Subcutaneous abdominal adipose tissue (tissue), 5 donors: ENCODE measurements at regions not wholly inside any gene's neighbourhood (a gene's known extent, or its start where the extent isn't known, plus 50 kb on each side); places are given as distances from the start of the nearest gene placed in this dataset.
"Not testable (repeated sequence)": the region's sequence is repeated elsewhere in the genome, so short reads cannot be mapped to it uniquely, and the experiment has no call there.

ENCODE experiments used
- H3K27ac ChIP-seq: one replicate; pipeline ENCODE4 v1.7.0; 2013; ENCODE audit warnings: low read depth, mild to moderate bottlenecking, inconsistent platforms, low read length, moderate library complexity
- H3K27me3 ChIP-seq, 5 donors: one replicate each; pipeline ENCODE4 v1.7.0; 2013; ENCODE audit warnings: low read length in 5 of 5, inconsistent platforms in 1 of 5; ENCODE audit not compliant: control insufficient read depth in 5 of 5, insufficient read depth in 4 of 5
- H3K36me3 ChIP-seq, 5 donors: one replicate each; pipeline ENCODE4 v1.7.0; 2013; ENCODE audit warnings: low read length in 5 of 5; ENCODE audit not compliant: control insufficient read depth in 5 of 5, insufficient read depth in 5 of 5
- H3K4me1 ChIP-seq, 5 donors: one replicate each; pipeline ENCODE4 v1.7.0; 2013; ENCODE audit warnings: low read length in 5 of 5, mild to moderate bottlenecking in 3 of 5, moderate library complexity in 1 of 5; ENCODE audit not compliant: control insufficient read depth in 5 of 5, insufficient read depth in 5 of 5
- H3K4me3 ChIP-seq, 5 donors: one replicate each; pipeline ENCODE4 v1.7.0; 2013; ENCODE audit warnings: low read length in 5 of 5, low read depth in 1 of 5
- H3K9ac ChIP-seq, 5 donors: one replicate each; pipeline ENCODE4 v1.7.0; 2013; ENCODE audit warnings: low read length in 5 of 5, mild to moderate bottlenecking in 4 of 5, moderate library complexity in 3 of 5
- H3K9me3 ChIP-seq, 5 donors: one replicate each; pipeline ENCODE4 v1.7.0; 2013; ENCODE audit warnings: low read length in 5 of 5; ENCODE audit not compliant: control insufficient read depth in 5 of 5
- donor health status: healthy.
- donor health status: healthy.
- donor health status: healthy.
- donor health status: healthy.
- donor health status: healthy.

- not testable (repeated sequence) for H3K4me3 ChIP-seq, H3K9ac ChIP-seq, H3K27ac ChIP-seq, H3K27me3 ChIP-seq, H3K9me3 ChIP-seq, H3K4me1 ChIP-seq, H3K36me3 ChIP-seq
Observed at GRCh38 chr9:28524309-28524708, 951.0 kb upstream of the C9orf72 start.

GRCh38 chr9:28528049-28528448 lies 954.8 kb upstream of the C9orf72 start:
- no peaks in the 10 kb centered on the region for H3K4me1 ChIP-seq
- H3K27me3 ChIP-seq, result no peaks in the 10 kb centered on the region
- no peaks in the 10 kb centered on the region for H3K36me3 ChIP-seq
- no peaks in the 10 kb centered on the region for H3K9me3 ChIP-seq
- H3K4me3 ChIP-seq, result no peak overlapping the region
- H3K27ac ChIP-seq, result no peak overlapping the region
- H3K9ac ChIP-seq, result no peak overlapping the region

GRCh38 chr9:28538132-28538531 lies 964.9 kb upstream of the C9orf72 start:
- no peak overlapping the region for H3K9ac ChIP-seq
- no peaks in the 10 kb centered on the region for H3K36me3 ChIP-seq
- H3K4me1 ChIP-seq, result no peaks in the 10 kb centered on the region
- H3K27ac ChIP-seq, result no peak overlapping the region
- H3K27me3 ChIP-seq, result no peaks in the 10 kb centered on the region
- H3K4me3 ChIP-seq, result no peak overlapping the region
- no peaks in the 10 kb centered on the region for H3K9me3 ChIP-seq

GRCh38 chr9:28539434-28540070 lies 966.3 kb upstream of the C9orf72 start:
- Histone ChIP-seq H3K9ac (no peak overlapping the region), H3K27me3 (no peaks in the 10 kb centered on the region), H3K4me3 (no peak overlapping the region), H3K36me3 (no peaks in the 10 kb centered on the region), H3K4me1 (no peaks in the 10 kb centered on the region), H3K27ac (no peak overlapping the region), H3K9me3 (no peaks in the 10 kb centered on the region)

- Histone ChIP-seq H3K4me3 (no peak overlapping the region), H3K4me1 (no peaks in the 10 kb centered on the region), H3K9me3 (no peaks in the 10 kb centered on the region), H3K36me3 (no peaks in the 10 kb centered on the region), H3K27me3 (no peaks in the 10 kb centered on the region), H3K27ac (no peak overlapping the region), H3K9ac (no peak overlapping the region)
Observed at GRCh38 chr9:28542928-28543327, 969.6 kb upstream of the C9orf72 start.

GRCh38 chr9:28547527-28547926 lies 974.2 kb upstream of the C9orf72 start:
- Histone ChIP-seq H3K4me1 (no peaks in the 10 kb centered on the region), H3K36me3 (no peaks in the 10 kb centered on the region), H3K27ac (no peak overlapping the region), H3K9ac (no peak overlapping the region), H3K9me3 (peaks cover 0 to 3% (median 0%) of the 10 kb centered on the region in 5 donors), H3K4me3 (no peak overlapping the region), H3K27me3 (no peaks in the 10 kb centered on the region)

- Histone ChIP-seq H3K36me3 (no peaks in the 10 kb centered on the region), H3K9me3 (no peaks in the 10 kb centered on the region), H3K27me3 (no peaks in the 10 kb centered on the region), H3K4me3 (no peak overlapping the region), H3K27ac (no peak overlapping the region), H3K9ac (no peak overlapping the region), H3K4me1 (no peaks in the 10 kb centered on the region)
Observed at GRCh38 chr9:28563291-28563934, 990.1 kb upstream of the C9orf72 start.

GRCh38 chr9:28583832-28584231 lies 1010.6 kb upstream of the C9orf72 start:
- Histone ChIP-seq H3K9ac (no peak overlapping the region), H3K4me1 (no peaks in the 10 kb centered on the region), H3K27ac (no peak overlapping the region), H3K4me3 (no peak overlapping the region), H3K36me3 (no peaks in the 10 kb centered on the region), H3K27me3 (no peaks in the 10 kb centered on the region), H3K9me3 (peaks cover 0 to 8% (median 0%) of the 10 kb centered on the region in 5 donors)

- Histone ChIP-seq H3K4me3 (no peak overlapping the region), H3K4me1 (no peaks in the 10 kb centered on the region), H3K27ac (no peak overlapping the region), H3K9ac (no peak overlapping the region), H3K36me3 (no peaks in the 10 kb centered on the region), H3K9me3 (peaks cover 0 to 8% (median 0%) of the 10 kb centered on the region in 5 donors), H3K27me3 (no peaks in the 10 kb centered on the region)
Observed at GRCh38 chr9:28584542-28584941, 1011.3 kb upstream of the C9orf72 start.

- H3K4me3 ChIP-seq, result no peak overlapping the region
- peaks cover 0 to 8% (median 0%) of the 10 kb centered on the region in 5 donors for H3K9me3 ChIP-seq
- H3K4me1 ChIP-seq, result no peaks in the 10 kb centered on the region
- no peaks in the 10 kb centered on the region for H3K36me3 ChIP-seq
- no peak overlapping the region for H3K9ac ChIP-seq
- H3K27ac ChIP-seq, result no peak overlapping the region
- H3K27me3 ChIP-seq, result no peaks in the 10 kb centered on the region
Observed at GRCh38 chr9:28587052-28587451, 1013.8 kb upstream of the C9orf72 start.
